ENCODE measurements at regions not wholly inside any gene's neighbourhood (a gene's known extent, or its start where the extent isn't known, plus 50 kb on each side); places are given as distances from the start of the nearest gene placed in this dataset.

GRCh38 chr21:35352793-35353192, 303.7 kb upstream of the RUNX1 start:
- TF ChIP-seq, protein P1, sequence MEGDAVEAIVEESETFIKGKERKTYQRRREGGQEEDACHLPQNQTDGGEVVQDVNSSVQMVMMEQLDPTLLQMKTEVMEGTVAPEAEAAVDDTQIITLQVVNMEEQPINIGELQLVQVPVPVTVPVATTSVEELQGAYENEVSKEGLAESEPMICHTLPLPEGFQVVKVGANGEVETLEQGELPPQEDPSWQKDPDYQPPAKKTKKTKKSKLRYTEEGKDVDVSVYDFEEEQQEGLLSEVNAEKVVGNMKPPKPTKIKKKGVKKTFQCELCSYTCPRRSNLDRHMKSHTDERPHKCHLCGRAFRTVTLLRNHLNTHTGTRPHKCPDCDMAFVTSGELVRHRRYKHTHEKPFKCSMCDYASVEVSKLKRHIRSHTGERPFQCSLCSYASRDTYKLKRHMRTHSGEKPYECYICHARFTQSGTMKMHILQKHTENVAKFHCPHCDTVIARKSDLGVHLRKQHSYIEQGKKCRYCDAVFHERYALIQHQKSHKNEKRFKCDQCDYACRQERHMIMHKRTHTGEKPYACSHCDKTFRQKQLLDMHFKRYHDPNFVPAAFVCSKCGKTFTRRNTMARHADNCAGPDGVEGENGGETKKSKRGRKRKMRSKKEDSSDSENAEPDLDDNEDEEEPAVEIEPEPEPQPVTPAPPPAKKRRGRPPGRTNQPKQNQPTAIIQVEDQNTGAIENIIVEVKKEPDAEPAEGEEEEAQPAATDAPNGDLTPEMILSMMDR (IDR thresholded peaks at IDR 0.05; ENCODE audit: extremely low read depth, missing control alignments), result no peak

GRCh38 chr21:35352066-35352770, 303.1 kb upstream of the RUNX1 start:
- DNase-seq (ENCODE audit: low spot score), result no peak
- TF ChIP-seq, protein P1 (IDR thresholded peaks at IDR 0.05; ENCODE audit: extremely low read depth, missing control alignments), result no peak

More at GRCh38 chr21:35352793-35353192, 303.7 kb upstream of the RUNX1 start:
- no peak for DNase-seq (ENCODE audit: low spot score)

- no peak for DNase-seq (ENCODE audit: low spot score)
- TF ChIP-seq, protein P1 (IDR thresholded peaks at IDR 0.05; ENCODE audit: extremely low read depth, missing control alignments), result no peak
These were observed 302.3 kb upstream of the RUNX1 start for GRCh38 chr21:35351434-35351833.

DNA sequence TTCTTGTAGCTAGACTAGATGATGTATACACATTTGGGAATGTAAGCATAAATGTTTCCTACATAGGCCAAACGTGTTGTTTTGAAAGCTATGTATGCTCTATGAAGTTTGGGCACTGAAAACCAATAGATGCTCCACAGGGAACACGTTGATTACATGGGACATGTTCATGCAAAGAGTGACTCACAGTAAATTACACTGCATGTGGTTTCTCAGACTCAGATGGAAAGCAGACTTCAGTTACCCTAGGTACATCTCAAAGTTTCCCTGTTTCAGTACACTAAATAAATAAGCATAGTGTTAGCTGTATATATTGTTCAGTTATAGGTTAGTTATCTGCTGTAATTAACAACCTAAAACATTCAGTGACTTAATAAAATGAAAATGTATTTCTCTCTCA, 301.9 kb upstream of the RUNX1 start:
- DNase-seq (ENCODE audit: low spot score), result no peak
- TF ChIP-seq, protein P1 (IDR thresholded peaks at IDR 0.05; ENCODE audit: extremely low read depth, missing control alignments), result no peak

DNA sequence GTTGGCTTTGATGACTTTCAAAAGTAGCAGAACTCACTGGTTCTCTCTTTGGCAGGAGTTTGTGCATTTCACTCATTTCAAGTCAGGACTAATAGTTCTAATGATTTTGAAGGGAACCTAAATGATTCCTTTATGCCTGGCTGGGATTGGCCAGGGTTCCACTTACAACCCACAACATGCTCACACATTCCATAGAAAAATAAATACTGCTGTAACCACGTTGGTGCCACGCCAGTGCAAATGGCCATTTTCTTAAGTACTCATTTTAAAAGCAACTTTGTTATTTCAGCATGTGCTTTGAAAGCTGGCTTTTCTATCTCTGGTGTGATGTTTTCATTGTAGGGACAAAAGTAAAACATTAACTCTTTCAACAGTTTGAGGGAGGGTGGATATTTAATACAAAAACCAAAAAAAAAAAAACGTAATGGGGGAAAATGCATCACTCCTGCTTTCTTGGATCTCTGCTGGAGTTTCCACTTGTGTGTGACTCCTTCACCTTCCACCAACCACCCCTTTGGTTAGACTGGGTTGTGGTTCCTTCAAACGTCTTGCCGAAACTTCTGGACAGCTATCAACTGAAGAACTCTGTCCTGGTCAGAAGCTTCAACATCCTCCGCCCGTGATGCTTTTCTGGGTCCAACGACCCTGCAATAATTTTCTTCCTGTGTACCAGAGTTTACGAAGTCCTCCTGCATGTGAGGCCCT, 300.4 kb upstream of the RUNX1 start:
- no peak for DNase-seq (ENCODE audit: low spot score)
- TF ChIP-seq, protein P1 (IDR thresholded peaks at IDR 0.05; ENCODE audit: extremely low read depth, missing control alignments), result no peak

DNA sequence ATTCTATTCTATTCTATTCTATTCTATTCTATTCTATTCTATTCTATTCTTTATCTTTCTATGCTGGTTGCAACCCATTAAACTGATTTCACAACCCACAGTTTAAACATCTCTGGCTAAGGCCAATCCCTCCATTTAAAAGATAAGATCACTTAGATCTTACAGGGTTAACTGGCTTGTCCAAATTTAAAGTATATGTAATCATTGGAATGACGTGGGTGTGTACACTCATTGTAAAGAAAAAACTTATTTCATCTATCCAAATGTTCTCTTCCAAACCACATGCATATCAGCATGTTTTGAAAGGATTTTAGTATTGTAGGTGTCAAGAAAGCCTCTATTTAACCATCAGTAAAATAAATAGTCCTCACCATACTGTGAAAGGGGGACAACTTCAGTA, 299.6 kb upstream of the RUNX1 start:
- DNase-seq (ENCODE audit: low spot score), result no peak
- TF ChIP-seq, protein P1 (IDR thresholded peaks at IDR 0.05; ENCODE audit: extremely low read depth, missing control alignments), result no peak

GRCh38 chr21:35346697-35347096, 297.6 kb upstream of the RUNX1 start:
- no peak for DNase-seq (ENCODE audit: low spot score)
- TF ChIP-seq, protein P1 (IDR thresholded peaks at IDR 0.05; ENCODE audit: extremely low read depth, missing control alignments), result no peak
